GM12891 (cell line): ENCODE measurements at regions not wholly inside any gene's neighbourhood (a gene's known extent, or its start where the extent isn't known, plus 50 kb on each side); places are given as distances from the start of the nearest gene placed in this dataset.
"Not testable (repeated sequence)": the region's sequence is repeated elsewhere in the genome, so short reads cannot be mapped to it uniquely, and the experiment has no call there.

ENCODE experiments used
- POLR2A ChIP-seq: IDR thresholded peaks from 2 replicates; pipeline ENCODE4 v1.6.1; 2011; ENCODE audit warnings: low read depth, low read length, control low read depth
- POLR2AphosphoS5 ChIP-seq: IDR thresholded peaks from 2 replicates; pipeline ENCODE4 v1.6.1; 2011; ENCODE audit warnings: low read depth, low read length, control low read depth

DNA sequence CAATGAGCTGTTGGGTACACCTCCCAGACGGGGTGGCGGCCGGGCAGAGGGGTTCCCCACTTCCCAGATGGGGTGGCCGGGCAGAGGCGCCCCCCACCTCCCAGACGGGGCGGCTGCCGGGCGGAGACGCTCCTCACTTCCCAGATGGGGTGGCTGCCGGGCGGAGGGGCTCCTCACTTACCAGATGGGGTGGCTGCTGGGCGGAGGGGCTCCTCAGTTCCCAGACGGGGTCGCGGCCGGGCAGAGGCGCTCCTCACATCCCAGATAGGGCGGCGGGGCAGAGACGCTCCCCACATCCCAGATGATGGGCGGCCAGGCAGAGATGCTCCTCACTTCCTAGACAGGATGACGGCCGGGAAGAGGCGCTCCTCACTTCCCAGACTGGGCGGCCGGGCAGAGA lies 185.1 kb downstream of the UTRN start:
- not testable (repeated sequence) for TF ChIP-seq POLR2A, POLR2AphosphoS5
